ENCODE measurements at regions not wholly inside any gene's neighbourhood (a gene's known extent, or its start where the extent isn't known, plus 50 kb on each side); places are given as distances from the start of the nearest gene placed in this dataset.
"Not testable (repeated sequence)": the region's sequence is repeated elsewhere in the genome, so short reads cannot be mapped to it uniquely, and the experiment has no call there.

GRCh38 chr4:125166012-125166411, 148.7 kb upstream of the FAT4 start:
- TF ChIP-seq EZH2 (IDR thresholded peaks at IDR 0.05); POLR2A (IDR thresholded peaks at IDR 0.05; ENCODE audit: borderline replicate concordance, extremely low read depth, insufficient read depth, insufficient read length); CTCF (IDR thresholded peaks at IDR 0.05 in 2 of 3, conservative IDR thresholded peaks at IDR 0.05 in 1 of 3; ENCODE audit: borderline replicate concordance in 1 of 3, insufficient read depth in 1 of 3, low read depth in 2 of 3, low read length in 2 of 3): not testable (repeated sequence)

Data from HCT116 (cell line).